Activated naive CD8-positive, alpha-beta T cell treated with anti-CD3 and anti-CD28 coated beads, Interleukin-2, amount 50 U/mL, for 16 hours (primary cell): ENCODE measurements at regions not wholly inside any gene's neighbourhood (a gene's known extent, or its start where the extent isn't known, plus 50 kb on each side); places are given as distances from the start of the nearest gene placed in this dataset.

Experiments
- DNase-seq: peaks from one replicate; pipeline ENCODE4 v3.0.0-alpha.2; 2020; ENCODE audit warnings: low read depth, low spot score

DNA sequence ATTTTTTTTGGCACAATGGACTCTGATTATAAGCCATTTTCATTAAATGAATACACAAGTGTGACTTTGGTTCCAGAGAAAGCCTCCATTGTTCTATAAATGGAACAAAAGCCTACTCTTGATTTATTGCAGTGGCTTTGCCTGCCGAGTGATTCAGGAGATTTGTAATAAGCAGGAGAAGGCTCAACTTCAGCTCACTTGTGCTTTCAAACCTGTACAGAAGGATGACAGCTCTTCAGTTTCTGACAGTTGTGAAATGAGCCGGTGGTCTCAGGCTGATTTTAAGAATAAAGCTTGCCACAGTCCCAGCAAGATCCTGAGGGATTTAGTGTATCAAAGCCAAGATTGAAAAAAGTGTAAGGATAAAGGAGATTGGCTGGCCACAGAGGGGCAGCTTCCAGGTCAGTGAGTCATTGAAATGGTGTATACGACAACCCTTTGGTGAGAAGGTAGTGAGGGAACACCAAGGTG is 438.8 kb upstream of the TGFBR2 start:
- no peak for DNase-seq

DNA sequence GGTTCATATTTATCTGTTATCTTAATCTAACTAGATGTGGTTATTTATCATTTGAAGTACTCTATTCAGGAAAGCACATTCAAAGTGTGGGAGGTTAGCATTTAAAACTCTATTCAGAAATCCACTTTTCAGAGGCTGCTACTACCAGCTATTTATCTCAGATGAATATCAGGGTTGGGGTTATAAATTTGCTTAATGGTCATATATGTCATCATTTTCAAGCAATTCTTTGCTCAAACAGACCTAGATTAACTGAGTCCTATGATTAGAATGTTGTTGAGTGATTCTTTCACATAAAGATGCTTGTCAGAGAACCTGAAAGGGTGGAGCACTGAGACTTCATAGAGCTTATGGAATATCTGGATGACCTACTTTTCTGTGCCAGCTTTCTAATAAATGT is 436.9 kb upstream of the TGFBR2 start:
- no peak for DNase-seq

DNA sequence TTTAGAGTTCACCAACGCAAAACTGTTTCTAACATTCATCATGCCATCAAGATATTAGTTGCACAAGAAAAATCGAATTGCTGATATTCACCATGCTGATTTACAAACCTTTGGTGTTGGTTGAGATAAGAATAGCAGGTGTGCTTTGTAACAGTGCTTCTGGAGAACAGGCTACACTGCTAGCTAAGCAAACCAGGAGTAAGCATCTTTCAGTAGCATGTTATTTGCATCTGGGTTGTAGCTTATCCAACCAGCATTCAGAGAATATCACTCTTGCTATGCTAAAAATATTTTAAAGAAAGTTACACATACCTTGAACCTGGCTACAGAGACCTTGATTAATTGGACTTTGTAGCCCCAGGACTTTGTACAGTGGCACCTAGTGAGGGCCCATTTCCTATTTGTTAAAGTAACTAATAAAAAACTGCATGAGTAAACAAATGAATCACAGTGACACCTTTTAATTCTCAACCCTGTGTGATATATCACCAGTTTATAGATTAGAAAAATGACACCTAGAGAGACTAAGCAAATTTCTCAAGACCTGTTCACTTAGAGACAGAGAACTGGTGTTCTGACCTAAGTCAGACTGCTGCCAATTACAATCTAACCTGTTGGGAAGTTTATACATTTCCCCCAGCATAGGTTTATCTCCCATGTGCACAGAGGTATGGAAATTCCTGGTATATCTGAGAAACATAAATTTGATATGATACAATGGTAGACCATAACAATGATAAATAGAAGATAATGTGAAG is 435.5 kb upstream of the TGFBR2 start:
- no peak for DNase-seq

DNA sequence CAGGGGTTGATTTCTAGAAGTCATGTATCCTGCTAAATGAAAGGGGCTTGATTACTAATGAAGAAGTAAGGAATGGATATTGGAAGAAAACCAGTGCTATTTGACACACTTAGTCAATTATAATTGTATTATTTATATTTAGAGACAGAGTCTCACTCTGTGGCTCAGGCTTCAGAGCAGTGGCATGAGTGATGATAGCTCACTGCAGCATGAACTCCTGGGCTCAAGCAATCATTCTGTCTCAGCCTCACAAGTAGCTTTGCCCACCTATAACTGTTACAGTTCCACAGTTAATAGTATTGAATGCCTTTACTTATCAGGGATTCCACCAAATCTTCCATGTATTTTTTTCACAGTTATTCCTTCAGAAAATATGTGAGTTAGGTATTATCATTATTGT is 432.0 kb upstream of the TGFBR2 start:
- DNase-seq, result no peak

- no peak for DNase-seq
These were observed 425.9 kb upstream of the TGFBR2 start for GRCh38 chr3:30180310-30181177.

DNA sequence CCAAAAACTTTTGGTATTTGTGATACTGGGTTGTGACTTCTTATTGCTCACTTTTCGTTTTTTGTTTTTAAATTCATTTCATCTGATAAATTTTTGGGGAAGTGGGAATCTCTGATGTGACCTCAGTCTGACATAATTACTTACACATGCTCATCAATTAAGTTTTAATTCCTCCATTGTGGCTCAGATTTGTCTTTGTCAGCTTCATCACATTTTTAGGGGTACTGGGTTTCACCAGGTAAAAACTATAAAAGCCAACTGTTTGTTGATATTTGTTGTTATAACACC is 425.3 kb upstream of the TGFBR2 start:
- no peak for DNase-seq

DNA sequence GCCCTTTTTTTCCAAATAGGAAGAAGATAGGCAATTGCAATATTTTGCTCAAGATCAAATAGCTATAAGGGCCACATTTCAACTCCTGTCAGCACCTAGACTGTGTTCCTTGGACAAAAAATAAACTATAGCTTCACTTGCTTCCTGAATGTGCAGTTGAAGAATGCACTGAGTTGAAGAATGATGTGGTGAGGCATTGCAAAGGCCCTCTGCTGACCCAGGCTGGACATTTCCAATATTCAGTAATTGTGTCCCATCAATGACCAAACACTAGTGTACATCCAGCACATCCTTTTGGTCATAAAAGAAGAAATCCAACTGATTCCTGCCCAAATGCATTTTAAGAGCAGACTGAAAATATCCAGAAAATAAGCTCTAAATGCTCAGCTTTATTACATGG is 424.8 kb upstream of the TGFBR2 start:
- no peak for DNase-seq

DNA sequence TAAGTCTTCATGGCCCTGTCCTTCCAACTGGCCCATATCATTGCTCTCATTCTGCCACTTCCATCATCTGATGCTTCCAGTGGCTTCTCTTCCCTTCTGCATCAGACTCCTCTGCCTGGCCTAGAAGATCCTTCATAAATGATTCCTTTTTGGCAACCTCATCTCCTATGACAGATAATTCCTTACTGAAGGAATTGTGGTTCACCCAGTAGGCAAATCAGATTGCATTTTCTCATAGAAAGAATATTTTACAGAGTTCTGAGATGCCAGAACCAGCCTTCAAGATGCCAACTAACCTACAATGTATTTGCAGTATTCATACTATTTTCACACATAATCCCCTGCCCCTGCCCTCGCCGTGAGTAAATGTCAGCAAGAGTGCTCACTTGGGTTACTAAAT is 423.0 kb upstream of the TGFBR2 start:
- no peak for DNase-seq

GRCh38 chr3:30184091-30184810 is 422.1 kb upstream of the TGFBR2 start:
- DNase-seq, result no peak

DNA sequence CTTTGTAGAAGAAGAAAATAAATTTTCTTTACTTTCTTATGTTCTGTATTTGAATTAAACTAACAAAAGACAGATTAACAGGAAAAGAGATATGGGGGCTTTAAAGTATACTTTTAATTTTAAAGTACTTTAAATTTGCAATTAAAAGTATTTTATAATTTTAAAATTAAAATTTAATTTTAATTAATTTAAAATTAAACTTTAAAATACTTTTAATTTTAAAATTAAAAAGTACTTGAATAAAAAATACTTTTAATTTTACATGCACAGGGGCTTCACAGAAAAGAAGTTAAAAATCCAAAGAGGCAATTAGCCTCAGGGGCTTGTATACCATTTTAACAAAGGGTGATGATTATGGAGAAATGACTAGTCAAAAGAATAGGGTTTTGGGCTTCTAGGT is 420.5 kb upstream of the TGFBR2 start:
- DNase-seq, result no peak

DNA sequence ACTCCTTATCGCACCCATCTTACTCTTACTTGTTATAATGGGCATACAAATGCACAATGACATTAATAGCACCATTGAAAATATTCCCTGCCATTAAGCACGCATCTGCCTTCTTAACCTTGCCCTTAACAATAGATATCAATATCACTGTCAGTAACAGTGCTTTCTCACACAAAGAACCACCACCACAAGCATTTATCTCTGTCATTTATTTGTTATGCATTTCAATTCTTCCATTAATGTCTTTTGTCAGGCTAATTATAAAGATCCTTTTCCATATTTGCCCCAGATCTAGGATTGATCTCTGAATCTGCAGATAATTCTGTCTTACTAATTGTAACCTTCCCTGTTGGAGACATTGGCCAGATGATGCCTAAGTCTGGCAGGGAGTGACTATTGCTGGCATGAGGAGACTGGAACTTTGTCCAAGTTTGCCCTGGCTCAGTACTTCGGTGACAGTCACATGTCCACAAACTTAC is 419.6 kb upstream of the TGFBR2 start:
- DNase-seq, result no peak

- no peak for DNase-seq
These were observed 419.0 kb upstream of the TGFBR2 start for GRCh38 chr3:30187366-30187765.

GRCh38 chr3:30188713-30189112 is 417.7 kb upstream of the TGFBR2 start:
- no peak for DNase-seq

- no peak for DNase-seq
These were observed 416.5 kb upstream of the TGFBR2 start for GRCh38 chr3:30189900-30190299.

DNA sequence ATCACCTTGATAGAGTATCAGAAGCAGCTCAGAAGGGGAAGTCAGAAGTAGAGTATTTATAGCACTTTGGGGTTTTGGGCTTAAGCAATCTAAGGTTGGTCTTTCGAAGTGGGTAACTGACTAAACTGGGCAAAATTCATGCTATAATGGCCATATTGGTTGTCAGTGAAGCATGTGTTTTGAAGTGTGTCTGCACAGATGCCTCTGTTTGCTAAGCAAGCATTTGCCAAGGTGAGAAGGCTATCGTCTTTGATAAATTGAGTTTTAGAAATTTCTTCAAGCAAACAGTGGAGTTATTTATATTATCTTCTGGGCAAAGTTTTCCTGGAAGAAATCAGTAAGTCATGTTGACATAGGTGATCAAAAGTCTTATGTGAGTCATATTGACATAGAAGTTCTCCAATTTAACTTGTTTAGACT is 412.8 kb upstream of the TGFBR2 start:
- DNase-seq, result no peak

GRCh38 chr3:30195352-30195751 is 411.0 kb upstream of the TGFBR2 start:
- no peak for DNase-seq

- no peak for DNase-seq
These were observed 408.2 kb upstream of the TGFBR2 start for GRCh38 chr3:30198162-30198561.

GRCh38 chr3:30199096-30199759 is 407.2 kb upstream of the TGFBR2 start:
- peak; percentile 53 for DNase-seq

GRCh38 chr3:30199855-30200254 is 406.5 kb upstream of the TGFBR2 start:
- no peak for DNase-seq

DNA sequence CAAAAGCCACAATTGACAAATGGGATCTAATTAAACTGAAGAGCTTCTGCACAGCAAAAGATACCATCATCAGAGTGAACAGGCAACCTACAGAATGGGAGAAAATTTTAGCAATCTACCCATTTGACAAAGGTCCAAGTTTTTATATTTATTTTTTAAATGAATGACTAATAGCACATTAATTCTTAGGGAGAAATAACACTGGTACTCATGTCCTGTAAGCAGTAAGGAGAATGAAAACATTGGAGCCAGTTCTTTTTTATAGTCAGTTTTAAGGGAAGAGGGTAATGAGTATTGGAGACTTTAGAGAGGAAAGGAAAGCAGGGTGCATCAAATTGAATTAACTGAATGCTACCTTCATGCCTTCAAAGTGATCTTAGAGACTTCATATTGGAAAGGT is 404.7 kb upstream of the TGFBR2 start:
- no peak for DNase-seq

GRCh38 chr3:30203301-30203700 is 403.1 kb upstream of the TGFBR2 start:
- DNase-seq, result no peak

DNA sequence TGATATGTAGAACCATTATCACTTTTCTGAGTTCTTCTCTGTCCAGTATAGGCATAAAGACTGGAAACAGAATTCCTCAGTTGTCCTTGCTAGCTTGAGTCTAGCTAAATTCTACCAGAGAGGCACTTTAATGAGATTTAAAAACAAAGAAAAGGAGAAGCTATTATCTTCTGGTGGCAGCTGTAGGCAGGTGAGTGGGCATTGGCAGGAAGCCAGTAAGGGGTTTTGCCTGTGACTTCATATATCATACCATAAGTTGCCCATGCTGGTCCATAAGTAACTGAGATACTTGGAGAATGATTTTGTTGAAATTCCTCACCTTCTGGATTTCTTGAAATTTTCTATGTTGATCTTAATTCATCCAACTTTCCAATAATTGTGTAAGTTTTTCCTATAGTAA is 402.3 kb upstream of the TGFBR2 start:
- no peak for DNase-seq
